HG02885 (cell line): ENCODE measurements at regions not wholly inside any gene's neighbourhood (a gene's known extent, or its start where the extent isn't known, plus 50 kb on each side); places are given as distances from the start of the nearest gene placed in this dataset.

Source experiments
- ATAC-seq: cut with Tn5 transposase; IDR thresholded peaks from one replicate; pipeline ENCODE4 v1.9.1; 2021; ENCODE audit warnings: mild to moderate bottlenecking; ENCODE audit not compliant: unreplicated experiment, poor library complexity

DNA sequence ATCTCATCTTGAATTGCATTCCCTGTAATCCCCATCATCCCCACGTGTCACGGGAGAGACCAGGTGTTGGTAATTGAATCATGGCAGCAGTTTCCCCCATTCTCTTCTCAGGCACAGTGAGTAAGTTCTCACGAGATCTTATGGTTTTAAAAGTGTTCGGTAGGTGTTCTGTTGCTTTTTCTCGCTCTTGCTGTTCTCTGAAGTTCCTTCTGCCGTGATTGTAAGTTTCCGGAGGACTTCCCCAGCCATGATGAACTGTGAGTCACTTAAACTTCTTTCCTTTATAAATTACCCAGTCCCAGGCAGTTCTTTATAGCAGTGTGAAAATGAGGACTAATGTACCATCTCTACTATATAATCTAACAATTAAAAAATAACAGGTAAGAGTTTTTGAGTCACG, 409.9 kb upstream of the NRXN1 start:
- ATAC-seq: no peak

DNA sequence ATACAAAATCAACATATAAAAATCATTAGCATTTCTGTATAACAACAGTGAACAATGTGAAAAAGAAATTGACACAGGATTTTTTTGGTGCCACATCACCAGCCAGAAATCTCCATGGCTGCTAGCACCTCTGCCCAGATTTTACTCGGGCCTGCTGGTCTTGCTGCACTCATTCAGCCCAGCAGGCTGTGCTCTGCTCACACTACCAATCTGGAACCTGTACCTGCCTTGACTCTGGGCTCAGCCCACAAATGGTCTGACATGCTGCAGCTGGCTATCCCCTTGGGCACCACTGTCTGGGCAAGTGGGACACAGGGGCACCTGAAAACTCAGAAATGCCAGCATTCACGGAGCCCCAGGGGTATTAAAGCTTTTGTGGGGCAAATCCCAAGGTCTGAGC, 392.5 kb upstream of the NRXN1 start:
- ATAC-seq: no peak

GRCh38 chr2:51420511-51420910, 388.6 kb upstream of the NRXN1 start:
- no peak for ATAC-seq

- no peak for ATAC-seq
These were observed 381.8 kb upstream of the NRXN1 start for GRCh38 chr2:51413726-51414125.

DNA sequence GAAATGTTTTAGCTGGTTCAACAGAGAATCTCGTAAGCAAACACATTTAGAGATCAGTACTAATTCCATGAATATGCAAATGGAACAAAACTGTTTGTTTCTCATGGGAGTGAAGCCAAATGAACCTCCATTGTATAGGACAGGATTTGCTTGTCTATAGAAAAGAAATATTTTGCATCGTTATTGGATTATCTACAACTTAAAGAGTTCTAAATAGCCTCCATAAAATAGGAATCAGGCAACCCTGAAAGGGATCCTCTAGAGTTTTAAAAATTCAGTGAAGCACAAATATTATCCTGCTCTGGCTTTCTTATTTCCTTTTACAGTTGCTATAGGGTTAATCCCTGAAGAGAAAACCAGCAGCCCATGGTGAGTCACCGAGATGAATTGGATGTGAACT, 378.4 kb upstream of the NRXN1 start:
- ATAC-seq: no peak

GRCh38 chr2:51409920-51410319, 378.0 kb upstream of the NRXN1 start:
- ATAC-seq: no peak

DNA sequence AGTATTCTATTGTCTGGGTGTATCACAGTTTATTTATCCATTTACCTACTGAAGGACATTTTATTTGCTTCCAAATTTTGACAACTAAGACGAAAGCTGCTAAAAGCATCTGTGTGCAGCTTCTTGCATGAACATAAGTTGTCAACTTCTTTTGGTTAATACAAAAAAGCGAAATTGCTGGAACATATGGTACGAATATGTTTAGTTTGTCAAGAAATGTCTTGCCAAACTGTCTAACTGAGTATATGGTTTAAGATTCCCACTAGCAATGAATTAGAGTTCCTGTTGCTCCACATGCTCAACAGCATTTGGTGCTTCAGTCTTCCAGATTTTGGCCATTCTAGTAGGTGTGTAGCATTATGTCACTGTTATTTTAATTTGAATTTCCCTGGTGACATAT, 372.3 kb upstream of the NRXN1 start:
- ATAC-seq: no peak

- no peak for ATAC-seq
These were observed 369.6 kb upstream of the NRXN1 start for GRCh38 chr2:51401546-51401945.

GRCh38 chr2:51387235-51387634, 355.3 kb upstream of the NRXN1 start:
- no peak for ATAC-seq

DNA sequence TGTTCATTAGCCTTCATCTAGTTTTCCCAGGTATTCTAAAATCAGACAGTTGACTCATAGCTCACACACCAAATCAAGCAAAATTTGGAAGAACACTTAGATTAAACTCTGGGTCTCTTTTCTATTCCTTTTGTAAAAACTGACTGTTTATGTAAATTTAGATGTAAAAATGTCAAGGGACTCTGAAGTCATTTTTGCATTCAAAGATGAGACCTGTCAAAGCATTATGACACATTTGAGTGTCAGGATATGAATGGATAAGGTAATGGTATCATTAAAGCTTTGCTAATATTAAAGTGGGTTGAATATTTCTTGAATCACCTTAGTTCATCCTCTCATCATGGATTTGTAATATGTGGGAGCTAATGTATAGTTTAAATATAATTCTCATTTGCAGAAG, 348.1 kb upstream of the NRXN1 start:
- no peak for ATAC-seq

- ATAC-seq: no peak
These were observed 336.3 kb upstream of the NRXN1 start for GRCh38 chr2:51368250-51368649.

GRCh38 chr2:51350100-51350499, 318.2 kb upstream of the NRXN1 start:
- no peak for ATAC-seq

GRCh38 chr2:51344886-51345285, 313.0 kb upstream of the NRXN1 start:
- no peak for ATAC-seq

DNA sequence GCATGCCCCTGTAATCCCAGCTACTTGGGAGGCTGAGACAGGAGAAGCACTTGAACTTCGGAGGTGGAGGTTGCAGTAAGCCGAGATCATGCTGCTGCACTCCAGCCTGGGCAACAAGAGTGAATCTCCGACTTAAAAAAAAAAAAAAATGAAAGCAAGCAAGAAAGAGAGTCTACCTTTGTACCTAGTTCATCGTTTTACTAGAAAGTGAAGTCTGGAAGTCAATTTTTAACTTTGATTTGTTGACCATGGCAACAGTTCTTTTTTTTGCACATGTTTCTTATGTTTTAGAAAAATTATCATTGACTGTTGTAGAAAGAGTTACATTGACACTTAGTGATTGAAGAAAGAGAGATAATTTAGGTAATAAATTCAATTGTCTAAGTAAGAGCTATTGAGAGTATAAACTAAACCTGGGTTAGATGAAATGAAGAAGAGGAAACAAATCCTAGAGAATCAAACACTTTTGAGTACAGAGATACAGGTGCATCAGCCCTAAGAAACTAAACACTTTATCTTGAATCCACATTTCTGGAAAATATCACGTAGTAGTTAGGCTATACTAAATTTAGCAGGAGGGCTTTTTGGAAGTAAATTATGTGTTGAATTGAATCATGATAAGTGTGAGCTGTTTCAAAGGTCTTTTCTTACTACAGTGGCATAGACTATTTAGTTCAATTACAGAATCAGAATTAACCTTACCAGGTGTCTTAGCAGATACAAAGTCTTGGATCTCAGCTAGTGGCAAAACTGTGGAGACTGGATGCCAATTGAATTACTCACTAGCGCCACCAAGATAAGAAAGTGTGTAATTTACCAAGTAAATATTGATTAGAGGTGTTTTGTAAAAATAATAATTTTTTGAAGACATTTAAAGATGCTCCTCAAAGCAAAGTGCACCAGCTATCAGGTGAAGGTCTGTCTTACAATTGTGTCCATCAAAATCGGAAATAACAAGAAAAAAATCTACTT, 303.4 kb upstream of the NRXN1 start:
- no peak for ATAC-seq

DNA sequence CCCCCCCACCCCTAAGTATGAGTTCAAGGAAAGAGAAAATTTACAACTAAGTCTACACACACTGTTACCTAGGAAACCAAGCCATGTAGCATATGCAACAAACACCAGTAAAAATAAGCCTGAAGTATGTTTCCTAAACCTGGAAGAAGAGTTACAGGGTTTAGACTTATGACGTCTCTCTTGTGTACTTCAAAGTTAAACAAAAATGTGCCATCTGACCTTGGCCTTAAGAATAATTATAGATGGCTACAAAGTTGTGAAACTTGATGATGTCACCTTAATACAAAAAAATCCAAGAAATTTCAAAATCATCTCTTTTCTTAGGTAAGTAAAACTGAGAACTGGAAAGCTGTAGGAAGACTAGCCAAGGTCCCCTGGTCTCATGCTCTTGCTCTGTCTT, 297.6 kb upstream of the NRXN1 start:
- no peak for ATAC-seq

DNA sequence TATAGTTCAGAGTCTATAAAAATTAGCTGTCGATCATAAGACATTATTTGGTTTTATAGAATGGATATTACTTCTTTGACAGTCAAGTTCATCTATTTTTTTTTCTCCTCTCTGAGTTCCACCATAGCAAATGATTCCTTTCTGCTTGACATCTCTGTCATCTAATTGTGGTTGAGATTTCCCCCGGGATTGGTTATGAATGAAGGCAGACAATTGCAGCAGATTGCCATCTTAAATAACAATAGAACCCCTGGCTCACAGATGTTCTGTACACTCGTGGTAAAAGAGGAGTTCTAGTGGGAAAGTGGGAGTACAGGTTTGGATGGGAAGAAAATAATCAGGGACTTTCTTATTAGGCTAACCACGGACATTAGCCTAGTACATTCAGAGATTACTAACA, 292.1 kb upstream of the NRXN1 start:
- no peak for ATAC-seq

DNA sequence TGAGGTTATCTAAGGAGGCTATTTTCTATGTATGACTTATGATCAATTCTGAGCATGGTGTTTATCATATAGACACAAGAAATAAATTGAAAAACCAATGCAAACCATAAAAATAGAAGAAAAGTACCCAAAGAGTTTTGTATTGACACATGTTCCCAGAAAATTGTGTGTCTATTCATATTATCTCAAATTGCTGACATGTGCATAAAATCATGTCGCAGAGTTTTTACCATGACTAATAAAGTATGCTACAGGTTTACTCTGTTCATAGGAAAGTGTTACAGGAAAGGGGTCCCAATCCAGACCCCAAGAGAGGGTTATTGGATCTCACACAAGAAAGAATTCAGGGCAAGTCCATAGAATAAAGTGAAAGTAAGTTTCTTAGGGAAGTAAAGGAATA, 290.7 kb upstream of the NRXN1 start:
- ATAC-seq: no peak

GRCh38 chr2:51304311-51304710, 272.4 kb upstream of the NRXN1 start:
- ATAC-seq: no peak

DNA sequence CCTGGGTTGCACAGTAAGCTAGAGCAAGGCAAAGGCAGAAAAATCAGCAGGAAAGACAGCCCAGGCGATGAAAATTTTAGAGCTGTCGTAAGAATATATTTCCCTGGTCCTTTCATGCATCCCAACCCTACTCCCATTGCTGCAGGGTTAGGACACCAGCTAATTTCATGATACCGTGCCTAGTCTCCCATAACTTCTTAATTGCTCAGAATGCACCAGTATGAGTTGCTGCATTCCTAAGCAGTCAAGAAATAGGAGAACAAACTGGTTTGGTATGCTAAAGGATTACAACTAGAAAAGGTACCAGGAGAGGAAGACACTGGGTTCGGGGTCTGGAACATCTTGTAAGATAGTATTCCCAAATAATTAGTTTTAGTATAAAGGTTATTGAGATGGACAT, 269.4 kb upstream of the NRXN1 start:
- ATAC-seq: no peak

DNA sequence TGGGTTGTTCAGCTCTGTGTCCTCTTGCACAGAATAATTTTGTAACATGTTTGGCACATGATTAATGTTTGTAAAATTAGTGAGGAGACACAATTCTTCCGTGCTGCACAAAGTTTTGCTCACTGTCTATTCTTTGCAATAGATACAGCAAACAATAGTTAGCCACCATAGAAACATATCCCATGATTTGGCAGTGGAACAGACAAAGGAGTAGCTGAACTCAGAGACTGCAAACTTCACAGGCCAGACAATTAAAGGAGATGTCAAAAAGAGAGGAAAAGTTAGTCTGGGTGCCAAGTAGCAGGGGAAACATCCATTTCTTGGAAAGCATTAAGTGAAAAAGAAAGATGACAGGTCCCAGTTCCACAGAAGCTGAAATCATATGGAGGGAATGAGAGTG, 267.4 kb upstream of the NRXN1 start:
- ATAC-seq: no peak

DNA sequence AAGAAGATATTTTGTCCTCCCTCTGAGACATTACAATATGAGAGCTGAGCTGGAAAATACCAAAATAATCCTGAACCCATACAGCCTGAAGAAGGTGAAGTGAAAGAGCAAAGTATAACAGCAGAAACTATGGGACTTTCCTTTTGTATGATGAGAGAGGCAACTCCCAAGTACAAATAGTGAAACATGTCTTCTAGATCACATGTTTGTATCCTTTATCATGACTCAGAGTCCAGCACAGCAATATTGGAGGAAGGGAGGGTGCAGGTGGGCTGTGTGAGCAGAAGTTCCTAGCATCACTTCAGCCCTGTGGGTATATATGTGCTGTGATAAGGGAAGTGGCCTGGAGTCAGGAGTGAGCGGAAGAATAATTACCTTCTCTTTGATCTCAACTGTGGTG, 265.6 kb upstream of the NRXN1 start:
- ATAC-seq: no peak

DNA sequence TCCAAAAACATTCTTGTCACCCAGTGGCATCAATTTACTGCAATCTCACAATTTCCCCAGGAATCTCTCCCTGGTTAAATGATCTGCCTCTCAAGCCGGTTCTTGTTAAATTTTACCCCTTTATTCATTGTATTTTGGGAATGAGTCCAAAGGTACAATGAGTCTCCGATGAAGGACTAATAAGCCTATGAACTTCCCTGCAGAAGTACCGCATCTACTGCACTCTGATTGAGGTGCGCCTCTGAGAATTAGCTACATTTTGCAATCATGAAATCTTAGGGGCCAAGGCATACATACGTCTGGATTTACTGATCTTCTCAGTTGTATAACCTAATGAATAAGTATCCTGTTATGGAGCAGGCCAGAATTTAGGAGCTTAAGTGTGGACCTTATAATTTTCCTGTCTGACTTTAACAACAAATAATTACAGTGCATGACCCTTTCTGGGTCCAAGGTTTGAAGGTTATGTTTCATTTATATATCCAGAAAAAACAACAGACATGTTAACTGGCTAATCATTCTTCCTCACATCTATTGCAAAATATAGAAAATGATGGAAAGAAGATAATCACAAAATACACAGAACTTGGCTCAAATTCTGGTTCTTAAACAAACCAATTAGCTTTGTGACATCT, 261.8 kb upstream of the NRXN1 start:
- ATAC-seq: no peak
